ENCODE measurements at regions not wholly inside any gene's neighbourhood (a gene's known extent, or its start where the extent isn't known, plus 50 kb on each side); places are given as distances from the start of the nearest gene placed in this dataset.
"Not testable (repeated sequence)": the region's sequence is repeated elsewhere in the genome, so short reads cannot be mapped to it uniquely, and the experiment has no call there.

DNA sequence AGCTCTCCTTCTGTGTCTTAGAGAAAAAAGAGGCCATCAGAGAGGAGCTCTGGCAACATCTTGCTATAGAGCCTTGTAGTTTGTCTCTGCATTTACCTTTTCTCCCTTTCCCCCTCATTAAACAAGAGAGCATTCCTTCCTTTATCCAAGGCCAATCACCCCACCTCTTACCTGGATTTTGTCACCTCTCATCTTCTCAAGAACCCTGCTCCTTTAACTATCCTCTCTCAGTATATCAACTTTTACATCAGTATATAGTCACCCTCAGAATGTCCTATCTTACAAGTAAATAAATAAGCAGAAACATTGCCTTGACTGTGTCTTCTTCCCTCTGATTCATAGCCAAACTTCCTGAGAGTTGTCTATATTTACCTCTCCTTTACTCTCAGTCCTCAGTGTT, 105.0 kb upstream of the SLC38A2 start:
- FAIRE-seq (no peak), DNase-seq (ENCODE audit: low read depth, low spot score) (no peak)
- H3K9ac ChIP-seq (ENCODE audit: control insufficient read depth, extremely low read depth, insufficient read depth, low read length), result no peak overlapping the region
- no peak overlapping the region for H2AFZ ChIP-seq (ENCODE audit: control insufficient read depth, low read length)
- no peaks in the 10 kb centered on the region for H3K9me1 ChIP-seq (ENCODE audit: control insufficient read depth, extremely low read depth, insufficient read depth, low read length)
- dilution Hi-C loops (cut with MboI; ENCODE audit: extremely low pct_ligation_motif_present, low sequenced_read_pairs), result no loop called here
- no peaks in the 10 kb centered on the region for H3K9me3 ChIP-seq (ENCODE audit: control insufficient read depth, low read depth, low read length)
- no peaks in the 10 kb centered on the region for H3K27me3 ChIP-seq (ENCODE audit: control insufficient read depth, extremely low read depth, insufficient read depth, low read length)
- H3K27ac ChIP-seq (ENCODE audit: control insufficient read depth, insufficient read depth, low read length), result no peak overlapping the region
- H3K36me3 ChIP-seq (ENCODE audit: control insufficient read depth in 2 of 2, extremely low read depth in 1 of 2, insufficient read depth in 2 of 2, low read length in 2 of 2), result no peaks in the 10 kb centered on the region
- no peak for TF ChIP-seq EZH2 (IDR thresholded peaks at IDR 0.05; ENCODE audit: low read length)
- TF ChIP-seq, protein P1, sequence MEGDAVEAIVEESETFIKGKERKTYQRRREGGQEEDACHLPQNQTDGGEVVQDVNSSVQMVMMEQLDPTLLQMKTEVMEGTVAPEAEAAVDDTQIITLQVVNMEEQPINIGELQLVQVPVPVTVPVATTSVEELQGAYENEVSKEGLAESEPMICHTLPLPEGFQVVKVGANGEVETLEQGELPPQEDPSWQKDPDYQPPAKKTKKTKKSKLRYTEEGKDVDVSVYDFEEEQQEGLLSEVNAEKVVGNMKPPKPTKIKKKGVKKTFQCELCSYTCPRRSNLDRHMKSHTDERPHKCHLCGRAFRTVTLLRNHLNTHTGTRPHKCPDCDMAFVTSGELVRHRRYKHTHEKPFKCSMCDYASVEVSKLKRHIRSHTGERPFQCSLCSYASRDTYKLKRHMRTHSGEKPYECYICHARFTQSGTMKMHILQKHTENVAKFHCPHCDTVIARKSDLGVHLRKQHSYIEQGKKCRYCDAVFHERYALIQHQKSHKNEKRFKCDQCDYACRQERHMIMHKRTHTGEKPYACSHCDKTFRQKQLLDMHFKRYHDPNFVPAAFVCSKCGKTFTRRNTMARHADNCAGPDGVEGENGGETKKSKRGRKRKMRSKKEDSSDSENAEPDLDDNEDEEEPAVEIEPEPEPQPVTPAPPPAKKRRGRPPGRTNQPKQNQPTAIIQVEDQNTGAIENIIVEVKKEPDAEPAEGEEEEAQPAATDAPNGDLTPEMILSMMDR (optimal IDR thresholded peaks at IDR 0.05 in 1 of 3, IDR thresholded peaks at IDR 0.05 in 1 of 3, conservative IDR thresholded peaks at IDR 0.05 in 1 of 3; ENCODE audit: extremely low read depth in 1 of 3, insufficient read depth in 2 of 3, low read length in 3 of 3), result no peak
- H3K4me2 ChIP-seq (ENCODE audit: control insufficient read depth, extremely low read depth, insufficient read depth, low read depth, low read length), result no peak overlapping the region
- no peaks in the 10 kb centered on the region for H4K20me1 ChIP-seq (ENCODE audit: control insufficient read depth, extremely low read depth, insufficient read depth, low read length)
- peaks cover 29% of the 10 kb centered on the region for H3K4me1 ChIP-seq (ENCODE audit: control insufficient read depth, extremely low read depth, insufficient read depth, low read length)
- H3K79me2 ChIP-seq (ENCODE audit: control insufficient read depth, insufficient read depth, low read length), result no peaks in the 10 kb centered on the region
- H3K4me3 ChIP-seq (ENCODE audit: control insufficient read depth in 2 of 3, extremely low read depth in 1 of 3, insufficient read depth in 2 of 3, low read depth in 1 of 3, low read length in 3 of 3), result no peak overlapping the region

DNA sequence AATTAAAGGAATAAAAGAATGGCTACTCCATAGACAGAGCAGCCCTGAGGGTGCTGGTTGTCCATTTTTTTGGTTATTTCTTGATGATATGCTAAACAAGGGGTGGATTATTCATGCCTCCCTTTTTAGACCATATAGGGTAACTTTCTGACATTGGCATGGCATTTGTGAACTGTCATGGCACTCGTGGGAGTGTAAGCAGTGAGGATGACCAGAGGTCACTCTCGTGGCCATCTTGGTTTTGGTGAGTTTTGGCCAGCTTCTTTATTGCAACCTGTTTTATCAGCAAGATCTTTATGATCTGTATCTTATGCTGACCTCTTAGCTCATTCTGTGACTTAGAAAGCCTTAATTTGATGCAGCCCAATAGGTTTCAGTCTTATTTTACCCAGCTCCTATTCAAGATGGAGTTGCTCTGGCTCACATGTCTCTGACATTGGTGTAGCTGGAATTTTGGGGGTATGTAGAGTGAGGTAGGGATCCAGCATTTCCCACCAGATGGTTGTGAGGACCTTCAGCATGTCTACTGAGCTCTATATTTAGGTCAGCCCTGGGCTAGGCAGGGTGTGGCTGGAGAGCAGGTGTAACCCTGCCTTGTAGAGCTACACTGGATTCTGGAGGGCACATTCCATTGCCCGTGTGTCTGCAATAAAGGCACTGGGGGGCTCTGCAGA, 103.5 kb upstream of the SLC38A2 start:
- no peak overlapping the region for H3K4me2 ChIP-seq (ENCODE audit: control insufficient read depth, extremely low read depth, insufficient read depth, low read depth, low read length)
- no peaks in the 10 kb centered on the region for H3K27me3 ChIP-seq (ENCODE audit: control insufficient read depth, extremely low read depth, insufficient read depth, low read length)
- FAIRE-seq (no peak), DNase-seq (ENCODE audit: low read depth, low spot score) (no peak)
- H4K20me1 ChIP-seq (ENCODE audit: control insufficient read depth, extremely low read depth, insufficient read depth, low read length), result no peaks in the 10 kb centered on the region
- H3K9me3 ChIP-seq (ENCODE audit: control insufficient read depth, low read depth, low read length), result no peaks in the 10 kb centered on the region
- no peak overlapping the region for H2AFZ ChIP-seq (ENCODE audit: control insufficient read depth, low read length)
- TF ChIP-seq, protein P1 (optimal IDR thresholded peaks at IDR 0.05 in 1 of 3, IDR thresholded peaks at IDR 0.05 in 1 of 3, conservative IDR thresholded peaks at IDR 0.05 in 1 of 3; ENCODE audit: extremely low read depth in 1 of 3, insufficient read depth in 2 of 3, low read length in 3 of 3), result no peak
- TF ChIP-seq EZH2 (IDR thresholded peaks at IDR 0.05; ENCODE audit: low read length), result no peak
- H3K4me1 ChIP-seq (ENCODE audit: control insufficient read depth, extremely low read depth, insufficient read depth, low read length), result peaks cover 44% of the 10 kb centered on the region
- H3K9me1 ChIP-seq (ENCODE audit: control insufficient read depth, extremely low read depth, insufficient read depth, low read length), result no peaks in the 10 kb centered on the region
- no peak overlapping the region for H3K27ac ChIP-seq (ENCODE audit: control insufficient read depth, insufficient read depth, low read length)
- H3K36me3 ChIP-seq (ENCODE audit: control insufficient read depth in 2 of 2, extremely low read depth in 1 of 2, insufficient read depth in 2 of 2, low read length in 2 of 2), result no peaks in the 10 kb centered on the region
- dilution Hi-C loops (cut with MboI; ENCODE audit: extremely low pct_ligation_motif_present, low sequenced_read_pairs), result no loop called here
- H3K4me3 ChIP-seq (ENCODE audit: control insufficient read depth in 2 of 3, extremely low read depth in 1 of 3, insufficient read depth in 2 of 3, low read depth in 1 of 3, low read length in 3 of 3), result no peak overlapping the region
- H3K9ac ChIP-seq (ENCODE audit: control insufficient read depth, extremely low read depth, insufficient read depth, low read length), result no peak overlapping the region
- H3K79me2 ChIP-seq (ENCODE audit: control insufficient read depth, insufficient read depth, low read length), result no peaks in the 10 kb centered on the region

DNA sequence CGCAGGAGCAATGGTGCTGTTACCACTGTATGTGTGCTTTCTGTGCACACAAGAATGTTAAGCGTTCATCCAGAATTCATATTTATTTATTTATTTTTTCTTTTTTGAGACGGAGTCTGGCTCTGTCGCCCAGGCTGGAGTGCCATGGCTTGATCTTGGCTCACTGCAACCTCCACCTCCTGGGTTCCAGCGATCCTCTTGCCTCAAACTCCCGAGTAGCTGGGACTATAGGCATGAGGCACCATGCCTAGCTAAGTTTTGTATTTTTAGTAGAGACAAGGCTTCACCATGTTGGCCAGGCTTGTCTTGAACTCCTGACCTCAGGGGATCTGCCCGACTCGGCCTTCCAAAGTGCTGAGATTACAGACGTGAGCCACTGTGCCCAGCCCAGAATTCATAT, 101.8 kb upstream of the SLC38A2 start:
- DNase-seq (ENCODE audit: low read depth, low spot score); H3K27me3 ChIP-seq (ENCODE audit: control insufficient read depth, extremely low read depth, insufficient read depth, low read length); H2AFZ ChIP-seq (ENCODE audit: control insufficient read depth, low read length); H3K4me3 ChIP-seq (ENCODE audit: control insufficient read depth in 2 of 3, extremely low read depth in 1 of 3, insufficient read depth in 2 of 3, low read depth in 1 of 3, low read length in 3 of 3); H3K9me3 ChIP-seq (ENCODE audit: control insufficient read depth, low read depth, low read length); H3K4me2 ChIP-seq (ENCODE audit: control insufficient read depth, extremely low read depth, insufficient read depth, low read depth, low read length); H4K20me1 ChIP-seq (ENCODE audit: control insufficient read depth, extremely low read depth, insufficient read depth, low read length); H3K79me2 ChIP-seq (ENCODE audit: control insufficient read depth, insufficient read depth, low read length); dilution Hi-C loops (cut with MboI; ENCODE audit: extremely low pct_ligation_motif_present, low sequenced_read_pairs); H3K9me1 ChIP-seq (ENCODE audit: control insufficient read depth, extremely low read depth, insufficient read depth, low read length); FAIRE-seq; H3K36me3 ChIP-seq (ENCODE audit: control insufficient read depth in 2 of 2, extremely low read depth in 1 of 2, insufficient read depth in 2 of 2, low read length in 2 of 2); H3K9ac ChIP-seq (ENCODE audit: control insufficient read depth, extremely low read depth, insufficient read depth, low read length): not testable (repeated sequence)
- peak overlapping the region; percentile 68 for H3K27ac ChIP-seq (ENCODE audit: control insufficient read depth, insufficient read depth, low read length)
- peaks cover 39% of the 10 kb centered on the region for H3K4me1 ChIP-seq (ENCODE audit: control insufficient read depth, extremely low read depth, insufficient read depth, low read length)

Measured in keratinocyte (primary cell).